Spleen (tissue), 11 donors: ENCODE measurements at regions not wholly inside any gene's neighbourhood (a gene's known extent, or its start where the extent isn't known, plus 50 kb on each side); places are given as distances from the start of the nearest gene placed in this dataset.

Experiments
- DNase-seq: peaks from one replicate; pipeline ENCODE4 v3.0.0-alpha.2; 2020
- H3K27ac ChIP-seq, 8 donors: fragments of 200-600 bp; sonication (generic) in 7 of 8; 1 replicate in 4 of 8; 2 replicates in 4 of 8; pipeline versions ENCODE4 v1.5.0 to v1.8.0; 2016 to 2021; ENCODE audit warnings: inconsistent platforms in 4 of 8, mild to moderate bottlenecking in 4 of 8, moderate library complexity in 1 of 8
- H3K27me3 ChIP-seq, 7 donors: fragments of 200-600 bp; sonication (generic) in 6 of 7; replicated peaks in 1 of 7; 1 replicate in 4 of 7; 2 replicates in 3 of 7; pipeline versions ENCODE4 v1.5.0 to v1.8.0; 2016 to 2021; ENCODE audit warnings: inconsistent platforms in 3 of 7, mild to moderate bottlenecking in 1 of 7
- H3K36me3 ChIP-seq, 6 donors: fragments of 200-600 bp; sonication (generic) in 5 of 6; 1 replicate in 4 of 6; 2 replicates in 2 of 6; pipeline versions ENCODE4 v1.5.0 to v1.8.0; 2016 to 2021; ENCODE audit warnings: inconsistent platforms in 2 of 6
- H3K4me1 ChIP-seq, 6 donors: fragments of 200-600 bp; sonication (generic) in 5 of 6; 1 replicate in 3 of 6; 2 replicates in 3 of 6; pipeline versions ENCODE4 v1.5.0 to v1.8.0; 2016 to 2021; ENCODE audit warnings: inconsistent platforms in 3 of 6
- H3K4me3 ChIP-seq, 8 donors: fragments of 200-600 bp; sonication (generic) in 7 of 8; 1 replicate in 4 of 8; 2 replicates in 4 of 8; pipeline versions ENCODE4 v1.5.0 to v1.8.0; 2016 to 2021; ENCODE audit warnings: inconsistent platforms in 4 of 8, mild to moderate bottlenecking in 4 of 8, moderate library complexity in 2 of 8
- H3K9me3 ChIP-seq, 8 donors: fragments of 200-600 bp; sonication (generic) in 7 of 8; 1 replicate in 4 of 8; 2 replicates in 4 of 8; pipeline versions ENCODE4 v1.5.0 to v1.8.0; 2016 to 2021; ENCODE audit warnings: inconsistent platforms in 4 of 8
- CTCF ChIP-seq, 11 experiments: fragments of 200-600 bp in 7 of 11; fragments of 450-650 bp in 4 of 11; sonication (generic) in 4 of 11; IDR thresholded peaks in 8 of 11; conservative IDR thresholded peaks in 3 of 11; 1 replicate in 7 of 11; 2 replicates in 4 of 11; pipeline versions ENCODE4 v1.4.0 to v1.8.0; 2016 to 2021; ENCODE audit warnings: antibody characterized with exemption in 11 of 11, inconsistent platforms in 4 of 11, mild to moderate bottlenecking in 1 of 11
- POLR2A ChIP-seq, 3 donors: fragments of 450-650 bp; IDR thresholded peaks; one replicate each; pipeline ENCODE4 v1.5.1; 2017; ENCODE audit warnings: antibody characterized with exemption in 3 of 3, mild to moderate bottlenecking in 1 of 3
- POLR2AphosphoS5 ChIP-seq, 3 donors: sonication (generic); formaldehyde crosslinking; IDR thresholded peaks; one replicate each; pipeline ENCODE4 v1.5.1; 2017; ENCODE audit warnings: antibody characterized with exemption in 3 of 3
- WGBS, 5 donors: extraction: QIAGEN DNeasy Blood & Tissue Kit in 3 of 5; methylation state at CpG; one replicate each; pipeline versions ENCODE4 v1.1.5 to v1.1.7; 2013 to 2018; 5-methylcytosine and 5-hydroxymethylcytosine counted together
- intact Hi-C: fragments of 100-400 bp; cut with DNase I; formaldehyde crosslinking; loops from one replicate; pipeline ENCODE4 v1.15.0; 2023; ENCODE audit warnings: low total_unique reads
- donor health status: healthy with polysubstance abuse.
- donor health status: DM: no; HTN: no; CAD: no; lungs with moderate emphysema.
- donor health status: DM: no; HTN: no; CAD: no.
- donor health status: Bipolar disorder and iron deficiency.
- donor health status: healthy.
- donor health status: DM: no; HTN: no; CAD: no.
- donor health status: DM: yes; HTN: yes; CAD: no.

- no peak for TF ChIP-seq POLR2A (IDR thresholded peaks at IDR 0.05)
- no peak for TF ChIP-seq CTCF (IDR thresholded peaks at IDR 0.05 in 8 of 11, conservative IDR thresholded peaks at IDR 0.05 in 3 of 11)
- TF ChIP-seq POLR2AphosphoS5 (IDR thresholded peaks at IDR 0.05): no peak
- DNase-seq: no peak
- WGBS, 5 donors: 85 to 92% (median 88%) methylated on average over 9 of the region's 9 CpGs
- Histone ChIP-seq H3K4me3 (no peak overlapping the region), H3K27me3 (no peaks in the 10 kb centered on the region), H3K4me1 (no peaks in the 10 kb centered on the region), H3K27ac (no peak overlapping the region), H3K9me3 (no peaks in the 10 kb centered on the region), H3K36me3 (no peaks in the 10 kb centered on the region)
- intact Hi-C loops: no loop called here
Measured at GRCh38 chr14:53495846-53496343, 342.8 kb upstream of the DDHD1 start.

GRCh38 chr14:53494587-53494986, 341.5 kb upstream of the DDHD1 start:
- H3K27me3 ChIP-seq: no peaks in the 10 kb centered on the region
- WGBS, 5 donors: 69 to 84% (median 71%) methylated on average over 1 of the region's 1 CpG
- no peaks in the 10 kb centered on the region for H3K4me1 ChIP-seq
- no peak overlapping the region for H3K4me3 ChIP-seq
- intact Hi-C loops: no loop called here
- TF ChIP-seq POLR2AphosphoS5 (IDR thresholded peaks at IDR 0.05): no peak
- TF ChIP-seq CTCF (IDR thresholded peaks at IDR 0.05 in 8 of 11, conservative IDR thresholded peaks at IDR 0.05 in 3 of 11): no peak
- no peak for TF ChIP-seq POLR2A (IDR thresholded peaks at IDR 0.05)
- no peaks in the 10 kb centered on the region for H3K36me3 ChIP-seq
- DNase-seq: no peak
- H3K27ac ChIP-seq: no peak overlapping the region
- H3K9me3 ChIP-seq: no peaks in the 10 kb centered on the region

- TF ChIP-seq CTCF (IDR thresholded peaks at IDR 0.05 in 8 of 11, conservative IDR thresholded peaks at IDR 0.05 in 3 of 11) (no peak), POLR2A (IDR thresholded peaks at IDR 0.05) (no peak), POLR2AphosphoS5 (IDR thresholded peaks at IDR 0.05) (no peak)
- Histone ChIP-seq H3K27me3 (no peaks in the 10 kb centered on the region), H3K27ac (no peak overlapping the region), H3K4me3 (no peak overlapping the region), H3K36me3 (no peaks in the 10 kb centered on the region), H3K9me3 (no peaks in the 10 kb centered on the region), H3K4me1 (no peaks in the 10 kb centered on the region)
- DNase-seq: no peak
- intact Hi-C loops: no loop called here
- WGBS, 5 donors: 89 to 100% (median 91%) methylated on average over 1 of the region's 1 CpG
Measured at GRCh38 chr14:53493860-53494259, 340.7 kb upstream of the DDHD1 start.

GRCh38 chr14:53493320-53493719, 340.2 kb upstream of the DDHD1 start:
- Histone ChIP-seq H3K9me3 (no peaks in the 10 kb centered on the region), H3K36me3 (no peaks in the 10 kb centered on the region), H3K27me3 (no peaks in the 10 kb centered on the region), H3K27ac (no peak overlapping the region), H3K4me1 (no peaks in the 10 kb centered on the region), H3K4me3 (no peak overlapping the region)
- no peak for TF ChIP-seq POLR2AphosphoS5 (IDR thresholded peaks at IDR 0.05)
- TF ChIP-seq CTCF (IDR thresholded peaks at IDR 0.05 in 8 of 11, conservative IDR thresholded peaks at IDR 0.05 in 3 of 11): no peak
- TF ChIP-seq POLR2A (IDR thresholded peaks at IDR 0.05): no peak
- 60 to 82% (median 73%) methylated on average over 2 of the region's 2 CpGs for WGBS, 5 donors
- intact Hi-C loops: no loop called here
- no peak for DNase-seq
